ENCODE measurements at regions not wholly inside any gene's neighbourhood (a gene's known extent, or its start where the extent isn't known, plus 50 kb on each side); places are given as distances from the start of the nearest gene placed in this dataset.

DNA sequence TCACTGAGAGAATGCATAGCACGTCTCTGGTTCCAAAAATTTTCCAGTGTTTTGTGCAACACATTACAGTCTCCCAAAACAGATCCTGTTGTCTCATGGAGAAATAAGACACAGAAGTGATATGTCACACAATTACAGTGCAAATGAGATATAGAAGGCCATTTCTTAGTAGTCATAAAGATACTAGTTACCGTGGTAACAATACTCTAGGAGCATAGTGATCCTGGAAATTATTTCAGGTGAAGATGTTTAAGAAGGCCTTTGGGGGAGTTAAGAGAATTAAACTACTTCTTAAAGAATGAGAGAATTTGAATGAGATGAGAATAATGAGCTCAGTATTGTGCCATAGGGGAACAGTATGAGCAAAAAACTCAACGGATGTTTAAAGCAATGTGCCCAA is 628.0 kb upstream of the MIR17HG start:
- Histone ChIP-seq H3K9ac (ENCODE audit: low read length) (no peak overlapping the region), H3K4me3 (ENCODE audit: low read length) (no peak overlapping the region), H4K20me1 (ENCODE audit: insufficient read depth, low read length) (no peaks in the 10 kb centered on the region), H3K4me2 (ENCODE audit: low read length) (no peak overlapping the region), H3K27ac (ENCODE audit: low read length) (no peak overlapping the region), H3K79me2 (ENCODE audit: low read length) (no peaks in the 10 kb centered on the region), H3K4me1 (ENCODE audit: low read length) (no peaks in the 10 kb centered on the region), H2AFZ (ENCODE audit: low read depth, low read length) (no peak overlapping the region), H3K9me3 (ENCODE audit: insufficient read depth, low read length) (peaks cover 10% of the 10 kb centered on the region; the same call in 1 of the 2 replicates), H3K36me3 (replicated peaks; ENCODE audit: low read depth, low read length) (no peaks in the 10 kb centered on the region), H3K27me3 (ENCODE audit: low read depth, low read length) (no peaks in the 10 kb centered on the region)
- TF ChIP-seq CTCF (IDR thresholded peaks at IDR 0.05; ENCODE audit: low read depth, low read length), result no peak

GRCh38 chr13:90721937-90722336 is 625.5 kb upstream of the MIR17HG start:
- Histone ChIP-seq H3K4me1 (ENCODE audit: low read length) (no peaks in the 10 kb centered on the region), H3K4me3 (ENCODE audit: low read length) (no peak overlapping the region), H2AFZ (ENCODE audit: low read depth, low read length) (no peak overlapping the region), H3K4me2 (ENCODE audit: low read length) (no peak overlapping the region), H3K36me3 (replicated peaks; ENCODE audit: low read depth, low read length) (no peaks in the 10 kb centered on the region), H3K27me3 (ENCODE audit: low read depth, low read length) (no peaks in the 10 kb centered on the region), H3K9ac (ENCODE audit: low read length) (no peak overlapping the region), H3K9me3 (ENCODE audit: insufficient read depth, low read length) (peaks cover 10% of the 10 kb centered on the region; the same call in 1 of the 2 replicates), H3K27ac (ENCODE audit: low read length) (no peak overlapping the region), H3K79me2 (ENCODE audit: low read length) (no peaks in the 10 kb centered on the region), H4K20me1 (ENCODE audit: insufficient read depth, low read length) (no peaks in the 10 kb centered on the region)
- no peak for TF ChIP-seq CTCF (IDR thresholded peaks at IDR 0.05; ENCODE audit: low read depth, low read length)
- TF ChIP-seq EZH2phosphoT487 (IDR thresholded peaks at IDR 0.05; ENCODE audit: low read depth), result no peak

- Histone ChIP-seq H3K79me2 (ENCODE audit: low read length) (no peaks in the 10 kb centered on the region), H2AFZ (ENCODE audit: low read depth, low read length) (no peak overlapping the region), H3K27me3 (ENCODE audit: low read depth, low read length) (no peaks in the 10 kb centered on the region), H3K9ac (ENCODE audit: low read length) (no peak overlapping the region), H3K36me3 (replicated peaks; ENCODE audit: low read depth, low read length) (no peaks in the 10 kb centered on the region), H3K4me3 (ENCODE audit: low read length) (no peak overlapping the region), H3K4me2 (ENCODE audit: low read length) (no peak overlapping the region), H3K4me1 (ENCODE audit: low read length) (no peaks in the 10 kb centered on the region), H4K20me1 (ENCODE audit: insufficient read depth, low read length) (no peaks in the 10 kb centered on the region), H3K9me3 (ENCODE audit: insufficient read depth, low read length) (peaks cover 10% of the 10 kb centered on the region; the same call in 1 of the 2 replicates), H3K27ac (ENCODE audit: low read length) (no peak overlapping the region)
- TF ChIP-seq EZH2phosphoT487 (IDR thresholded peaks at IDR 0.05; ENCODE audit: low read depth) (no peak), CTCF (IDR thresholded peaks at IDR 0.05; ENCODE audit: low read depth, low read length) (no peak)
These were observed 624.1 kb upstream of the MIR17HG start for GRCh38 chr13:90723381-90723780.

DNA sequence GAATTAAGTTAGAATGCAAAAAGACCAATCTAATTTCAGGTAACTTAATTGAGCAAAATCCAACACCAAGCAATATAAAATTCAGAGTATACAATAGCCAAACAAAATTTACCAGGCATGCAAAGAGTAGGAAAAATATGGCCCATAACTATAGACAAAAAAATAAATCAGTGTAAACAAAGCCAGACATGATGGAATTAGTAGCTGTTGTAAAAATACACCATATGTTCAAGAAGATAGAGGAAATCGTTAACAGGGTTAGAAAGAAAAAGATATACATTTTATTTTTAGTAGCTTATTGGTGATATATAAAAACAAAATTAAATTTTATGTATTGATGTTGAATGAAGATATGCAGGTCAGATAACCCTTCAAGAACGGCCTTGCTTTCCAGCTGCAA is 621.1 kb upstream of the MIR17HG start:
- Histone ChIP-seq H3K36me3 (replicated peaks; ENCODE audit: low read depth, low read length) (no peaks in the 10 kb centered on the region), H3K79me2 (ENCODE audit: low read length) (no peaks in the 10 kb centered on the region), H3K9me3 (ENCODE audit: insufficient read depth, low read length) (peaks cover 7% of the 10 kb centered on the region; the same call in 1 of the 2 replicates), H3K4me1 (ENCODE audit: low read length) (no peaks in the 10 kb centered on the region), H4K20me1 (ENCODE audit: insufficient read depth, low read length) (no peaks in the 10 kb centered on the region), H3K27ac (ENCODE audit: low read length) (no peak overlapping the region), H3K9ac (ENCODE audit: low read length) (no peak overlapping the region), H2AFZ (ENCODE audit: low read depth, low read length) (no peak overlapping the region), H3K4me3 (ENCODE audit: low read length) (no peak overlapping the region), H3K4me2 (ENCODE audit: low read length) (no peak overlapping the region), H3K27me3 (ENCODE audit: low read depth, low read length) (no peaks in the 10 kb centered on the region)
- TF ChIP-seq CTCF (IDR thresholded peaks at IDR 0.05; ENCODE audit: low read depth, low read length) (no peak), EZH2phosphoT487 (IDR thresholded peaks at IDR 0.05; ENCODE audit: low read depth) (no peak)

Measured in OCI-LY3 (cell line).